ENCODE measurements at regions not wholly inside any gene's neighbourhood (a gene's known extent, or its start where the extent isn't known, plus 50 kb on each side); places are given as distances from the start of the nearest gene placed in this dataset.
"Not testable (repeated sequence)": the region's sequence is repeated elsewhere in the genome, so short reads cannot be mapped to it uniquely, and the experiment has no call there.

DNA sequence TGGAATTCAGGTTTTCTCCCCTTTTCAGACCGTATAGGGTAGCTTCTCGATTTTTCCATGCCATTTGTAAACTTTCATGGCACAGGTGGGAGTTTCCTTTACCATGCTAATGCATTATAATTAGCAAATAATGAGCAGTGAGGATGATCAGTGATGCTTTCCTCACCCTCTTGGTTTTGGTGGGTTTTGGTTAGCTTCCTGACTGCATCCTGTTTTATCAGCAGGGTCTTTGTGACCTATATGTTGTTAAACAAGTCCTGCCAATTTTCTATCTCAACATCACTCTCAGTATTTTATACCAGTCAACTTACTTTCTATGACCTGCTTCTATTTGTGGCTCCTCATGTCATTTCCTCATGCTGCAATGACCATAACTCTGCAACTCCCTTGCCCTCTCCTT lies 1345.1 kb downstream of the NCAM2 start:
- H3K4me1 Mint-ChIP-seq: no peaks in the 10 kb centered on the region
- CTCF ChIA-PET: no interaction called here
- H3K36me3 Mint-ChIP-seq: no peaks in the 10 kb centered on the region
- H3K4me3 Mint-ChIP-seq: no peak overlapping the region
- no peak for DNase-seq
- no peak overlapping the region for H3K27ac Mint-ChIP-seq
- H3K27me3 Mint-ChIP-seq: no peaks in the 10 kb centered on the region
- peaks cover 8% of the 10 kb centered on the region for H3K9me3 Mint-ChIP-seq

- H3K36me3 Mint-ChIP-seq: no peaks in the 10 kb centered on the region
- CTCF ChIA-PET: no interaction called here
- H3K27ac Mint-ChIP-seq: no peak overlapping the region
- H3K27me3 Mint-ChIP-seq: no peaks in the 10 kb centered on the region
- DNase-seq: no peak
- peaks cover 8% of the 10 kb centered on the region for H3K9me3 Mint-ChIP-seq
- H3K4me3 Mint-ChIP-seq: no peak overlapping the region
- no peaks in the 10 kb centered on the region for H3K4me1 Mint-ChIP-seq
Measured at GRCh38 chr21:22343721-22344120, 1345.5 kb downstream of the NCAM2 start.

DNA sequence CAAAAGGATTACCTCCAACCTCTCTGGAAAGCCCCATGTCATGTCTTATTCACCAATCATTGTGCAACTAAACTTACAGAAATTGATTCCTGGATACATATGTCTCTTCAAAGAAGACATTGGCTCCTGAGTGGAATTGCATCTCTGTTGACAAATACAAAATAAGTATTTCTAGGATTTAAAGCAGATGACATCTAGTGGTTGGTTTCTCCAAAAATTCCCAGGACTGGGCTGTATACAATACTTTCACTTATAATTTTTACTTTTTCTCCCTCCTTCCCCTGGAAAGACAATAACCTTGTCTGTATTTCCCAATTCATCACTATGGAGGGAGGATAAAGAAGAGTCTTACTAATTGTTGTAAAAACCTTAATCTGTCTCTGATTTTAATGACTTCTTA lies 1347.4 kb downstream of the NCAM2 start:
- DNase-seq: no peak
- Mint-ChIP-seq H3K9me3 (peaks cover 3% of the 10 kb centered on the region), H3K36me3 (no peaks in the 10 kb centered on the region), H3K27ac (no peak overlapping the region), H3K4me1 (no peaks in the 10 kb centered on the region), H3K27me3 (no peaks in the 10 kb centered on the region), H3K4me3 (no peak overlapping the region)
- CTCF ChIA-PET: no interaction called here

GRCh38 chr21:22346576-22346975 lies 1348.4 kb downstream of the NCAM2 start:
- no peak for DNase-seq
- Mint-ChIP-seq H3K27me3 (no peaks in the 10 kb centered on the region), H3K27ac (no peak overlapping the region), H3K4me1 (no peaks in the 10 kb centered on the region), H3K9me3 (peaks cover 2% of the 10 kb centered on the region), H3K36me3 (no peaks in the 10 kb centered on the region), H3K4me3 (no peak overlapping the region)
- CTCF ChIA-PET: no interaction called here

GRCh38 chr21:22351076-22351475 lies 1352.9 kb downstream of the NCAM2 start:
- Mint-ChIP-seq H3K4me1 (no peaks in the 10 kb centered on the region), H3K27ac (no peak overlapping the region), H3K36me3 (no peaks in the 10 kb centered on the region), H3K4me3 (no peak overlapping the region), H3K27me3 (no peaks in the 10 kb centered on the region), H3K9me3 (peaks cover 6% of the 10 kb centered on the region)
- CTCF ChIA-PET: no interaction called here
- DNase-seq: no peak

GRCh38 chr21:22352088-22352487 lies 1353.9 kb downstream of the NCAM2 start:
- H3K27me3 Mint-ChIP-seq: no peaks in the 10 kb centered on the region
- H3K9me3 Mint-ChIP-seq: peaks cover 6% of the 10 kb centered on the region
- DNase-seq: no peak
- no peak overlapping the region for H3K27ac Mint-ChIP-seq
- H3K36me3 Mint-ChIP-seq: no peaks in the 10 kb centered on the region
- H3K4me3 Mint-ChIP-seq: no peak overlapping the region
- CTCF ChIA-PET: no interaction called here
- no peaks in the 10 kb centered on the region for H3K4me1 Mint-ChIP-seq

- H3K9me3 Mint-ChIP-seq: peaks cover 6% of the 10 kb centered on the region
- no peak for DNase-seq
- no peaks in the 10 kb centered on the region for H3K36me3 Mint-ChIP-seq
- H3K4me1 Mint-ChIP-seq: no peaks in the 10 kb centered on the region
- CTCF ChIA-PET: no interaction called here
- no peak overlapping the region for H3K4me3 Mint-ChIP-seq
- no peak overlapping the region for H3K27ac Mint-ChIP-seq
- H3K27me3 Mint-ChIP-seq: no peaks in the 10 kb centered on the region
Measured at GRCh38 chr21:22355949-22356348, 1357.7 kb downstream of the NCAM2 start.

DNA sequence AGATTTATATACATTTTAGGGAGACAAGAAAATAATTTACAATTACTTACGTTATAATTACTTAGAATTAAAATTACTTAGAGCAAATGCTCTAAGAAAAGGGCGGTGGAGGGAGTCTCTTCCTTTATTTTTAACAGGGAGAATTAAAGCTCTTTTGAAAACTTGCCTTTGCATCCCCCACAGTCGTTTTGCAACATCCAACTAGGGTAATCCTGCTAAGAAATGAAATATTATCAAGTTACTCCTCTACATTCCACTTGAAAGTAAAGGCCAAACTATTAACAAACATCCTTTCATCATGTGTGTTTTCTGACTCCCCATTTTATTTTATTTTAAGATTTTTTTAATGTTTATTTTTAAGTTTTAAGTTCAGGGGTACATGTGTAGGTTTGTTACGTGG lies 1358.5 kb downstream of the NCAM2 start:
- no peaks in the 10 kb centered on the region for H3K27me3 Mint-ChIP-seq
- H3K4me3 Mint-ChIP-seq: no peak overlapping the region
- CTCF ChIA-PET: interaction anchor here (0.7 kb wide), 1 partner anchor 22 kb away, joined by 3 read pairs; no protein-coding TSS in a partner anchor
- DNase-seq: no peak
- peaks cover 6% of the 10 kb centered on the region for H3K9me3 Mint-ChIP-seq
- H3K27ac Mint-ChIP-seq: no peak overlapping the region
- no peaks in the 10 kb centered on the region for H3K36me3 Mint-ChIP-seq
- H3K4me1 Mint-ChIP-seq: no peaks in the 10 kb centered on the region

GRCh38 chr21:22359599-22359998 lies 1361.4 kb downstream of the NCAM2 start:
- CTCF ChIA-PET, H3K27me3 Mint-ChIP-seq: not testable (repeated sequence)

GRCh38 chr21:22363504-22363903 lies 1365.3 kb downstream of the NCAM2 start:
- Mint-ChIP-seq H3K4me1 (no peaks in the 10 kb centered on the region), H3K4me3 (no peak overlapping the region), H3K27ac (no peak overlapping the region), H3K27me3 (no peaks in the 10 kb centered on the region), H3K36me3 (no peaks in the 10 kb centered on the region), H3K9me3 (no peaks in the 10 kb centered on the region)
- no peak for DNase-seq
- CTCF ChIA-PET: no interaction called here

More at GRCh38 chr21:22359599-22359998, 1361.4 kb downstream of the NCAM2 start:
- DNase-seq, H3K27ac Mint-ChIP-seq, H3K4me1 Mint-ChIP-seq, H3K4me3 Mint-ChIP-seq, H3K36me3 Mint-ChIP-seq, H3K9me3 Mint-ChIP-seq: not testable (repeated sequence)

- Mint-ChIP-seq H3K4me1 (no peaks in the 10 kb centered on the region), H3K27ac (no peak overlapping the region), H3K27me3 (no peaks in the 10 kb centered on the region), H3K9me3 (no peaks in the 10 kb centered on the region), H3K4me3 (no peak overlapping the region), H3K36me3 (no peaks in the 10 kb centered on the region)
- DNase-seq: no peak
- CTCF ChIA-PET: no interaction called here
Measured at GRCh38 chr21:22364163-22364562, 1366.0 kb downstream of the NCAM2 start.

- DNase-seq: no peak
- CTCF ChIA-PET: no interaction called here
- Mint-ChIP-seq H3K9me3 (peaks cover 7% of the 10 kb centered on the region), H3K4me3 (no peak overlapping the region), H3K27me3 (no peaks in the 10 kb centered on the region), H3K4me1 (no peaks in the 10 kb centered on the region), H3K36me3 (no peaks in the 10 kb centered on the region), H3K27ac (no peak overlapping the region)
Measured at GRCh38 chr21:22374218-22374969, 1376.2 kb downstream of the NCAM2 start.

- DNase-seq, H3K27me3 Mint-ChIP-seq, H3K4me3 Mint-ChIP-seq, H3K27ac Mint-ChIP-seq, H3K9me3 Mint-ChIP-seq, CTCF ChIA-PET, H3K36me3 Mint-ChIP-seq, H3K4me1 Mint-ChIP-seq: not testable (repeated sequence)
Measured at GRCh38 chr21:22377795-22378194, 1379.6 kb downstream of the NCAM2 start.

DNA sequence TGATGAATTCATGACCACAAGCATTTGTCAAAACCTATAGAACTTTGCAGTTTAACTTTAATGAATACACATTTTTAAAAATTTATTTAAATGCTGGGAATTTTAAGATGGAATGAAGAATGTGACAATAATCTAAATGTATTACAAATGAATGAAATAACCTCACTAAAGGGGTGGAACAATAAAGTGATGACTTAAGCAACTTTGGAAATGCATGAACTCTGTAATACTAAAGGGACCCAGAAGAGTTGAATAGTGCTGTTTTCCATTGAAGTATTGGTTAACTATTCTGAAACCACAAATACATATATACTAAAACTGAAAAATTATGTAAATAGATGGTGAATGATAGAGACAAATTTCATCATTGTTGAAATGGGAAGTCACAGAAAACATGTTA lies 1395.1 kb downstream of the NCAM2 start:
- H3K27me3 Mint-ChIP-seq: no peaks in the 10 kb centered on the region

GRCh38 chr21:22395965-22396364 lies 1397.8 kb downstream of the NCAM2 start:
- DNase-seq: no peak
- no peaks in the 10 kb centered on the region for H3K4me1 Mint-ChIP-seq
- H3K9me3 Mint-ChIP-seq: peaks cover 1% of the 10 kb centered on the region
- CTCF ChIA-PET: no interaction called here
- H3K36me3 Mint-ChIP-seq: no peaks in the 10 kb centered on the region
- no peak overlapping the region for H3K27ac Mint-ChIP-seq
- no peak overlapping the region for H3K4me3 Mint-ChIP-seq
- H3K27me3 Mint-ChIP-seq: no peaks in the 10 kb centered on the region

More for the DNA sequence above, 1395.1 kb downstream of the NCAM2 start:
- Mint-ChIP-seq H3K27ac (no peak overlapping the region), H3K4me3 (no peak overlapping the region), H3K36me3 (no peaks in the 10 kb centered on the region), H3K4me1 (no peaks in the 10 kb centered on the region), H3K9me3 (peaks cover 1% of the 10 kb centered on the region)
- no peak for DNase-seq
- CTCF ChIA-PET: no interaction called here

All from activated naive CD4-positive, alpha-beta T cell treated with anti-CD3 and anti-CD28 coated beads, Interleukin-2, amount 10 ng/mL, durations not matched to agents 7 days and 5 days (primary cell).